CD4-positive, alpha-beta T cell treated with Interleukin-12 subunit alpha and Interleukin-12 subunit beta, for 1 hour (primary cell): ENCODE measurements at regions not wholly inside any gene's neighbourhood (a gene's known extent, or its start where the extent isn't known, plus 50 kb on each side); places are given as distances from the start of the nearest gene placed in this dataset.
A peak's percentile ranks its signal among the peaks of the same experiment; 100 is the strongest.
"Not testable (repeated sequence)": the region's sequence is repeated elsewhere in the genome, so short reads cannot be mapped to it uniquely, and the experiment has no call there.

Source experiments
- DNase-seq: peaks from one replicate; pipeline ENCODE4 v3.0.0-alpha.2; 2020

DNA sequence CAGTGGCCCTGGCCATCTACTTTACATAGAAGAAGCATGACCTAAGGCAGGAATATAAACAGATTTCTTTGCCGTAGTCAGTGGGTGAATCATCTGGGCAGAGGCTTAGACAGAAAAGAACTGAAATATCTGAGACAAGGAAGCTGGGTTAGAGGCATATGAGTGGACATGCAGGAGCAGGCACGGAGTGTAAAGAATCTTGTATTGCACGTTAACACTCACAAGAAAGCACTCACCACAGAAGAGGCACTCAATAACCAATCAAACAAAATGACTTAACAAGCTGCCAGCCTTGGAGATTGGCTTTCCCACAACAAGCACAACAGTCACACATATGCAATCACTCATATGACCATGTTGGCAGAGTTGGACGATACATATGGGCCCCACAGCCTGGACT is 364.9 kb downstream of the FOXD4L5 start:
- DNase-seq = not testable (repeated sequence)

DNA sequence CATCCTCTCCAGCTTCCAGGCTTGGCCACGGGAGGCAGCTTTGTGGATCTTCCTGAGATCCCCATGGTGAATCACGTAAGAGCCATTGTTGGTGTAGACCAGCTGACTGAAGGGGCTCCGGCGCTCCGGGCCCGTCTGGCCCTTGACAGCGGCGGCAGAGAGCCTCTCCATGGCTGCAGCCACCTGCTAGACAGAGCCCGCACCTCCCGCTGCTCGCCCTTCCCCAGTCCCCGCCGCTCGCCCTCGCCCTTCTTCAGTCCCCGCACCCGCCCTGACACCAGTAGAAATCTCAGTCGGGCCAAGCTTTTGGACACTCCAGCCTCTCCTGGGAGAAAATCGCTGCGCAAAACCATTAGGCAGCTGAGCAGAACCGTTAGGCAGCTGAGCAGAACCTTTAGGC is 396.4 kb downstream of the FOXD4L5 start:
- DNase-seq = not testable (repeated sequence)

DNA sequence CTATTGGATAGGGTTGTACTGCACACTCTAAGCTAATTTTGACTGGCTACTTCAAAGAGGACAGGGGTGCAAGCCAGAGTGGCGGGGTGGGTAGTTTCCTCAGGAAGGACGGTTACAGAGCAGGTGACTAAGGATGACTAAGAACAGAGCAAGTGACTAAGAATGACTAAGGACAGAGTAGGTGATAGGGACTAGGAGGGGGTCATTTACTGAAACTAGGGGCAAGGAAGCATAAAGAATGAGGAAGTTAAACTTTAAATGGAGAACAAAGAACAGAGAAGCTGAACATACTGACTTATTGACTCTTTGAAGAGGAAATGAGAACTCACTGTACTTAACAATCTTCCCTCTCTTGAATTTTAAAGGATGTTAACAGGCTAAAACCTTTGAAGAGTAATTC is 414.4 kb downstream of the FOXD4L5 start:
- peak; percentile 5 for DNase-seq
